LNCAP (cell line): ENCODE measurements at regions not wholly inside any gene's neighbourhood (a gene's known extent, or its start where the extent isn't known, plus 50 kb on each side); places are given as distances from the start of the nearest gene placed in this dataset.

Experiments
- CTCF ChIP-seq: fragments of 450-650 bp; IDR thresholded peaks from 2 replicates; pipeline ENCODE4 v1.5.1; 2017; ENCODE audit warnings: mild to moderate bottlenecking

GRCh38 chr4:121449416-121449815, 68.6 kb upstream of the QRFPR start:
- no peak for TF ChIP-seq CTCF

GRCh38 chr4:121448231-121448630, 67.4 kb upstream of the QRFPR start:
- no peak for TF ChIP-seq CTCF

GRCh38 chr4:121439669-121440068, 58.9 kb upstream of the QRFPR start:
- TF ChIP-seq CTCF, result no peak
